ENCODE measurements at regions not wholly inside any gene's neighbourhood (a gene's known extent, or its start where the extent isn't known, plus 50 kb on each side); places are given as distances from the start of the nearest gene placed in this dataset.

- Histone ChIP-seq H2AK5ac (ENCODE audit: low read length) (no peak overlapping the region), H2BK5ac (ENCODE audit: low read depth, low read length, poor library complexity) (no peak overlapping the region), H2BK12ac (ENCODE audit: low read length) (no peak overlapping the region), H2AFZ (ENCODE audit: insufficient read depth, low read length, poor library complexity) (no peak overlapping the region), H3K27me3 (ENCODE audit: insufficient read depth, low read length) (no peaks in the 10 kb centered on the region), H3K14ac (ENCODE audit: low read length) (no peak overlapping the region), H4K91ac (ENCODE audit: low read depth, low read length) (no peak overlapping the region), H3K23ac (ENCODE audit: low read length) (no peak overlapping the region), H3K79me2 (ENCODE audit: control insufficient read depth, insufficient read depth, low read length, poor library complexity) (no peaks in the 10 kb centered on the region), H3K79me1 (ENCODE audit: low read length) (no peaks in the 10 kb centered on the region), H3K4ac (ENCODE audit: low read depth, low read length) (no peak overlapping the region), H3K36me3 (ENCODE audit: control insufficient read depth in 1 of 2, insufficient read depth in 2 of 2, low read length in 2 of 2) (no peaks in the 10 kb centered on the region), H4K12ac (ENCODE audit: low read depth, low read length) (no peak overlapping the region), H2BK120ac (ENCODE audit: insufficient read depth, low read length, poor library complexity) (no peak overlapping the region), H4K8ac (ENCODE audit: low read depth, low read length) (no peak overlapping the region), H3K9me3 (ENCODE audit: insufficient read depth, low read depth, low read length) (no peaks in the 10 kb centered on the region), H3K4me2 (ENCODE audit: low read length) (no peak overlapping the region), H3K9ac (ENCODE audit: low read length) (no peak overlapping the region), H3K4me1 (ENCODE audit: control insufficient read depth in 1 of 2, insufficient read depth in 2 of 2, low read length in 2 of 2) (no peaks in the 10 kb centered on the region), H3K27ac (ENCODE audit: low read depth, low read length) (no peak overlapping the region), H3K4me3 (ENCODE audit: low read depth, low read length) (no peak overlapping the region), H3K18ac (ENCODE audit: low read length) (no peak overlapping the region)
- WGBS (ENCODE audit: extremely low coverage, insufficient coverage, insufficient read length) = no CpG with 5 or more reads among the region's 2 CpGs
- no peak for DNase-seq
These were observed 392.5 kb downstream of the TMEM167A start for GRCh38 chr5:82684659-82685058.

GRCh38 chr5:82684165-82684564 lies 393.0 kb downstream of the TMEM167A start:
- no peak overlapping the region for H4K12ac ChIP-seq (ENCODE audit: low read depth, low read length)
- H3K79me1 ChIP-seq (ENCODE audit: low read length) = no peaks in the 10 kb centered on the region
- H3K4me1 ChIP-seq (ENCODE audit: control insufficient read depth in 1 of 2, insufficient read depth in 2 of 2, low read length in 2 of 2) = no peaks in the 10 kb centered on the region
- no peak overlapping the region for H3K27ac ChIP-seq (ENCODE audit: low read depth, low read length)
- H2BK12ac ChIP-seq (ENCODE audit: low read length) = no peak overlapping the region
- no peaks in the 10 kb centered on the region for H3K9me3 ChIP-seq (ENCODE audit: insufficient read depth, low read depth, low read length)
- H2AK5ac ChIP-seq (ENCODE audit: low read length) = no peak overlapping the region
- H3K27me3 ChIP-seq (ENCODE audit: insufficient read depth, low read length) = no peaks in the 10 kb centered on the region
- no peaks in the 10 kb centered on the region for H3K79me2 ChIP-seq (ENCODE audit: control insufficient read depth, insufficient read depth, low read length, poor library complexity)
- no peak overlapping the region for H3K23ac ChIP-seq (ENCODE audit: low read length)
- H3K4me2 ChIP-seq (ENCODE audit: low read length) = no peak overlapping the region
- H3K4me3 ChIP-seq (ENCODE audit: low read depth, low read length) = no peak overlapping the region
- no peak overlapping the region for H4K8ac ChIP-seq (ENCODE audit: low read depth, low read length)
- H2AFZ ChIP-seq (ENCODE audit: insufficient read depth, low read length, poor library complexity) = no peak overlapping the region
- no CpG with 5 or more reads among the region's 2 CpGs for WGBS (ENCODE audit: extremely low coverage, insufficient coverage, insufficient read length)
- no peak overlapping the region for H3K9ac ChIP-seq (ENCODE audit: low read length)
- no peak overlapping the region for H2BK120ac ChIP-seq (ENCODE audit: insufficient read depth, low read length, poor library complexity)
- H3K36me3 ChIP-seq (ENCODE audit: control insufficient read depth in 1 of 2, insufficient read depth in 2 of 2, low read length in 2 of 2) = no peaks in the 10 kb centered on the region
- H3K4ac ChIP-seq (ENCODE audit: low read depth, low read length) = no peak overlapping the region
- H2BK5ac ChIP-seq (ENCODE audit: low read depth, low read length, poor library complexity) = no peak overlapping the region
- no peak for DNase-seq
- no peak overlapping the region for H3K18ac ChIP-seq (ENCODE audit: low read length)
- H4K91ac ChIP-seq (ENCODE audit: low read depth, low read length) = no peak overlapping the region
- H3K14ac ChIP-seq (ENCODE audit: low read length) = no peak overlapping the region

DNA sequence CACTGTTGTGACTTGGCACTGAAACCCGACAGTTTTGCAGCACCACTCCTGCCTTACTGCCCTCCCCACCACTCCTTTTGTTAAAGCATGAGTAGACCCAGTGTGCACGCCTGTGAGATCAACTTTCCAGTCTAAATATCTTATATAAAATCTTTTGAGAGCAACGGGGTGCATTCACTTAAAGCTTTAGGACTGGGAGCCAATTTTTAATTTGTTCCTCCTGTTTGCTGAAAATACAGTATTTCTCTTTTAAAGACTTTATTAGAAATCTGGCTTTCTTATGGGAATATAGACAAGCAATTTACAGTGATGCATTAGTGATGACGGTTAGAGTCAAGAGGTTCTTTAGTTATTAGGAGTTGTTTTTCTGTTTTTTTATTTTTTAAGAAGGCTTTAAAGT lies 397.5 kb downstream of the TMEM167A start:
- H3K4me3 ChIP-seq (ENCODE audit: low read depth, low read length) = no peak overlapping the region
- no peak overlapping the region for H4K8ac ChIP-seq (ENCODE audit: low read depth, low read length)
- H2BK120ac ChIP-seq (ENCODE audit: insufficient read depth, low read length, poor library complexity) = no peak overlapping the region
- H2AFZ ChIP-seq (ENCODE audit: insufficient read depth, low read length, poor library complexity) = no peak overlapping the region
- H4K91ac ChIP-seq (ENCODE audit: low read depth, low read length) = no peak overlapping the region
- no peaks in the 10 kb centered on the region for H3K36me3 ChIP-seq (ENCODE audit: control insufficient read depth in 1 of 2, insufficient read depth in 2 of 2, low read length in 2 of 2)
- H3K14ac ChIP-seq (ENCODE audit: low read length) = no peak overlapping the region
- no peak overlapping the region for H2BK5ac ChIP-seq (ENCODE audit: low read depth, low read length, poor library complexity)
- no peak overlapping the region for H3K4me2 ChIP-seq (ENCODE audit: low read length)
- H3K79me2 ChIP-seq (ENCODE audit: control insufficient read depth, insufficient read depth, low read length, poor library complexity) = no peaks in the 10 kb centered on the region
- H3K27ac ChIP-seq (ENCODE audit: low read depth, low read length) = no peak overlapping the region
- no peak overlapping the region for H3K9ac ChIP-seq (ENCODE audit: low read length)
- DNase-seq = no peak
- H3K18ac ChIP-seq (ENCODE audit: low read length) = no peak overlapping the region
- no peaks in the 10 kb centered on the region for H3K9me3 ChIP-seq (ENCODE audit: insufficient read depth, low read depth, low read length)
- H3K79me1 ChIP-seq (ENCODE audit: low read length) = no peaks in the 10 kb centered on the region
- H3K27me3 ChIP-seq (ENCODE audit: insufficient read depth, low read length) = no peaks in the 10 kb centered on the region
- no peak overlapping the region for H2BK12ac ChIP-seq (ENCODE audit: low read length)
- no peak overlapping the region for H4K12ac ChIP-seq (ENCODE audit: low read depth, low read length)
- H2AK5ac ChIP-seq (ENCODE audit: low read length) = no peak overlapping the region
- no peaks in the 10 kb centered on the region for H3K4me1 ChIP-seq (ENCODE audit: control insufficient read depth in 1 of 2, insufficient read depth in 2 of 2, low read length in 2 of 2)
- no peak overlapping the region for H3K23ac ChIP-seq (ENCODE audit: low read length)
- no peak overlapping the region for H3K4ac ChIP-seq (ENCODE audit: low read depth, low read length)
- no CpG with 5 or more reads among the region's 4 CpGs for WGBS (ENCODE audit: extremely low coverage, insufficient coverage, insufficient read length)

GRCh38 chr5:82676661-82677060 lies 398.5 kb upstream of the RPS23 start:
- no peaks in the 10 kb centered on the region for H3K79me2 ChIP-seq (ENCODE audit: control insufficient read depth, insufficient read depth, low read length, poor library complexity)
- H3K9me3 ChIP-seq (ENCODE audit: insufficient read depth, low read depth, low read length) = no peaks in the 10 kb centered on the region
- no peak overlapping the region for H3K4me3 ChIP-seq (ENCODE audit: low read depth, low read length)
- WGBS (ENCODE audit: extremely low coverage, insufficient coverage, insufficient read length) = no CpG with 5 or more reads among the region's 4 CpGs
- no peak overlapping the region for H4K91ac ChIP-seq (ENCODE audit: low read depth, low read length)
- no peak overlapping the region for H3K18ac ChIP-seq (ENCODE audit: low read length)
- H3K79me1 ChIP-seq (ENCODE audit: low read length) = no peaks in the 10 kb centered on the region
- DNase-seq = no peak
- no peak overlapping the region for H2AFZ ChIP-seq (ENCODE audit: insufficient read depth, low read length, poor library complexity)
- H3K4me1 ChIP-seq (ENCODE audit: control insufficient read depth in 1 of 2, insufficient read depth in 2 of 2, low read length in 2 of 2) = no peaks in the 10 kb centered on the region
- H3K36me3 ChIP-seq (ENCODE audit: control insufficient read depth in 1 of 2, insufficient read depth in 2 of 2, low read length in 2 of 2) = no peaks in the 10 kb centered on the region
- H3K4ac ChIP-seq (ENCODE audit: low read depth, low read length) = no peak overlapping the region
- no peak overlapping the region for H2BK12ac ChIP-seq (ENCODE audit: low read length)
- no peak overlapping the region for H4K8ac ChIP-seq (ENCODE audit: low read depth, low read length)
- H3K27me3 ChIP-seq (ENCODE audit: insufficient read depth, low read length) = no peaks in the 10 kb centered on the region
- H3K9ac ChIP-seq (ENCODE audit: low read length) = no peak overlapping the region
- H2BK5ac ChIP-seq (ENCODE audit: low read depth, low read length, poor library complexity) = no peak overlapping the region
- no peak overlapping the region for H4K12ac ChIP-seq (ENCODE audit: low read depth, low read length)
- no peak overlapping the region for H3K14ac ChIP-seq (ENCODE audit: low read length)
- no peak overlapping the region for H2AK5ac ChIP-seq (ENCODE audit: low read length)
- no peak overlapping the region for H3K23ac ChIP-seq (ENCODE audit: low read length)
- no peak overlapping the region for H3K4me2 ChIP-seq (ENCODE audit: low read length)
- no peak overlapping the region for H2BK120ac ChIP-seq (ENCODE audit: insufficient read depth, low read length, poor library complexity)
- H3K27ac ChIP-seq (ENCODE audit: low read depth, low read length) = no peak overlapping the region

All from trophoblast cell (in vitro differentiated cells and primary cell).